ENCODE measurements at regions not wholly inside any gene's neighbourhood (a gene's known extent, or its start where the extent isn't known, plus 50 kb on each side); places are given as distances from the start of the nearest gene placed in this dataset.

DNA sequence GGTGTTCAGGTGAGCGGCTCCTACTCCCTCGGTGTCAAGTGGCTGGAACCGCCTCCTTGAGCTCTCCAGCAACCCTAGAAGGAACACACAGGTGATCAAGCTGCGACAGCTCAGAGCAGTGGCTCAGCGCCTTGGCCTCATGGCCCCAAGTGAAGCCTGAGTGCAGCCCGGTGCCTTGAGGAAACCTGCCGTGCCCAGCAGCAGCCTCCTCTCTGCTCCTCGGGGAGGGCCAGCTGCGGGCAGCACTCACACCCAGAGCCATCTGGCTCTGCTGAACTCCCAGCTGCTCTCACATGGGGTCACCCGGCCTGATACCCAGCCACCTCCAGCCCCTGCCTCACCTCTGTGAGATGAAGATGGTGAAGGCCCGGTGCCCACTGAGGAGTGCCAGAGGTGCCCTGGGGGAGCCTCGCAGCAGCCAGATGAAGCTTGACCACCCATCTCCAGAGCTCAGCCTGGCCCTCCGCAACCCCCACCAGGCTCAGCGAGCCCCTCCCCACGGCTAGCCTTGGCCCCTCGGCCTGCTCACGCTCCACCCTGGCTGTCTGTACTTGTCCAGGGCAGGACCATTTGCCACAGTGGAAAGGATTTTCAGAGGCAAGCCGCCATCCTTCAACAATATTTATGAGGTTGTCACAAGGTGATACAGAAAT is 70.6 kb upstream of the RAB6C start:
- no peak for DNase-seq
- peaks cover 4% of the 10 kb centered on the region for H3K27me3 Mint-ChIP-seq (ENCODE audit: low read depth)
- no peak overlapping the region for H3K4me3 Mint-ChIP-seq
- no peaks in the 10 kb centered on the region for H3K4me1 Mint-ChIP-seq (ENCODE audit: low read depth)
- H3K9me3 Mint-ChIP-seq, result no peaks in the 10 kb centered on the region
- H3K36me3 Mint-ChIP-seq (ENCODE audit: insufficient read depth), result no peaks in the 10 kb centered on the region
- no peak for ATAC-seq

DNA sequence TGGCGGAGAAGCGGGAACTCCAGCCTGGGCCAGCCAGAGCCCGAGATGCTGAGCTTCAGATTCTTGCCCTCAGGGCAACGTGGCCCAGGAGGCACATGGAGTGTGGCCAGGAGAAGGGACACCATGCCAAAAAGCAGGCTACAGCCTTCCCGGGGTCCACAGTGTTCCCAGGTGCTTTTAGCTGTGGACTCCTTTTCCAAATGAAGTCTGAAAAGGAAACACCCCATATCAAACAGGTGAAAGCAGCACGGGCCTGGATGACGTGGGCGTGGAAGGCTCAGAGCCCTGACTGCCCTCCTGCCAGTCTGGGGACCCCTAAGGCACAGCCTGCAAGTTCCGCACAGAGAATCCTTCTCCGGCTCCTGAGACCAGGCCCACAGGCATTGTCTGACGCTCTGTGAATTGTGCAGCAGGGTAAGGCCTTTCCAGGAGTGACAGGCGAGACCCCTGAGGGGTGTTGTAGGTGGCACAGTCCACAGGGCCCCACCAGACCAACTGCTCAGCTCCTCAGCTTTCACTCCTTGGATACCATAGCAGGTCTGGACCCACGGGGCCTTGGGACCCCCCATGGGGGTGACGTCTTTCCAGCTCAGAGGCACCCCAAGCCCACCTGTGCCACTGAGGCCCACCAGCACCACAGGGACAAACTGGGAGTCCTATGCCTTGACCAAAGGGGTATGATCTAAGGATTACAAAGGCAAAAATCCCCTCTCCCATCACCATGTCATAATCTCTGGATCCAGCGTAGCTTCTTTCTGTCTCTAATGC is 69.6 kb upstream of the RAB6C start:
- DNase-seq (no peak), ATAC-seq (no peak)
- H3K27me3 Mint-ChIP-seq (ENCODE audit: low read depth), result peaks cover 4% of the 10 kb centered on the region
- no peaks in the 10 kb centered on the region for H3K36me3 Mint-ChIP-seq (ENCODE audit: insufficient read depth)
- H3K9me3 Mint-ChIP-seq, result no peaks in the 10 kb centered on the region
- no peaks in the 10 kb centered on the region for H3K4me1 Mint-ChIP-seq (ENCODE audit: low read depth)
- no peak overlapping the region for H3K4me3 Mint-ChIP-seq

DNA sequence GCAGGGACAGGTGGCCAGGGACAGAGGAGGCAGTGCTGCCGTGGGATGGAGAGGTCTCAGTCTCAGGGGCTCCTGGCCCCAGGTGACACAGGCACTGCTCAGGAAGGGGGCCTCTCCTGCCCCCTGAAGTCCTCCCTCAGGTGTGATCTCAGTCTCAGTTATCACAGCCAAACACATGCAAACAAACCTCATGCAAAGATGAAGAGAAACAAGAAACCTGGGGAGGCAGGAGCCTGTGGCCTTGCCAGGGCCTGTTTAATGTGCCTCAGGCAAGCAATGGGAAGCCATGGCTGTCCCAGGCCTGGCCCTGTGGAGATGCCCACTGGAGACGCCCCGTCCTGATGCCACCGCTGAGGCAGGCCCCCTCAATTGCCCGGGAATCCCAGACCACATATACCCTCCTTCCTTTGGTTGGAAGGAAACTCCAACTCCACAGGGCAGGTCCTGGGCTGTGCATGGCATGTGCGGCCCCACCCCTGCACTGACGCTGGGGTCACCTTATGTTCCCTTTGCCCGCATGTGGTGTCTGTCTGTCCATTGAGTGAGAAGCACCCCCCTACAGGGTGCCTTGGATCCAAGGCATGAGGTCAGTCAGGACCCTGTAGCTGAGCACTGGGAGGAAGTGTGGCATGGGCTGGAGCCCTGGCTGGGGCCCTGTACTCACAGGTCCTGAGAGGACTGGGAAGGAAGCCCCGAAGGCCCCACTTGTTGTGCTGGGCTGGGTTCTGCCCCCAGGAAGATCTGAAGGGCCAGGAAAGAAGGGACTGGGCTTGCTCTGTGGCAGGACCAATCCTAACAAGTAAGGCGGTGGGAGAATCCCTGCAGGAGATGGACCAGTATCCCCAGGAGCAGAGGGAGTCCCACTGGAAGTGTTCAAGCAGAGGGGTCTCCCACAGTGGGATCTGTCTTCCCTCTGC is 68.8 kb upstream of the RAB6C start:
- DNase-seq (no peak), ATAC-seq (no peak)
- Mint-ChIP-seq H3K36me3 (ENCODE audit: insufficient read depth) (no peaks in the 10 kb centered on the region), H3K4me3 (no peak overlapping the region), H3K27me3 (ENCODE audit: low read depth) (no peaks in the 10 kb centered on the region), H3K4me1 (ENCODE audit: low read depth) (no peaks in the 10 kb centered on the region), H3K9me3 (no peaks in the 10 kb centered on the region)

DNA sequence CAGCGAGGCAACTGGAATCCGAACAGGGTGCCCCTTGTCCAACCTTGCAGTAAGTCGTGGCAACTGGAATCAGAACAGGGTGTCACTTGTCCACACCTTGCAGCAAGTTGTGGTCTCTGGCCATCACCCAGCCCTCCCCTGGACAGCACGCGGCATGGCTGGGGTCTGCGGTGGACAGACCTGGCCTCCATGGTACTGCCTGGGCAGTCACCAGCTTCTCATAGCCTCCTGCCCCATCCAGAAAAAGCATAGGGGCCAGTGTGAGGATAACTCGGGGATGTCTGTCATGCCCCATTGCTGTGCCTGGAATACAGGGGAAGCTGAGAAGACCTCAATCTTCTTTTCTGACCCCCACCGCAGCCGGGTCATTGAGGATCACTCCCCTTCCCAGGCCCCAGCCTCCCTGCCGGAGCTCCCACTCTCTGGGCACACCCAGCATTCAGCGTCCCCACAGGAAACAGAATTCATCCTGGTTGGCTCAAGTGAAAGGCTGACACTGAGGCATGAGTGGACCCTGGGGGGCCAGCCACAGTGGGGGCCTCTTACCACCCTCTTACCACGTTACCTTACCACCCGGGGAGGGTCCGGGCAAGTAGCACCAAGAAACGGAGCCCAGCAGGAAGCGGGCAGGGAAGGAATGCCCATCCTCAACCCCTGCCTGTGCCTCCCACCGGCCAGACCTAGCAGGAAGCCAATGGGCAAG is 68.0 kb upstream of the RAB6C start:
- no peak overlapping the region for H3K4me3 Mint-ChIP-seq
- no peaks in the 10 kb centered on the region for H3K4me1 Mint-ChIP-seq (ENCODE audit: low read depth)
- ATAC-seq (no peak), DNase-seq (no peak)
- no peaks in the 10 kb centered on the region for H3K27me3 Mint-ChIP-seq (ENCODE audit: low read depth)
- no peaks in the 10 kb centered on the region for H3K36me3 Mint-ChIP-seq (ENCODE audit: insufficient read depth)
- no peaks in the 10 kb centered on the region for H3K9me3 Mint-ChIP-seq

DNA sequence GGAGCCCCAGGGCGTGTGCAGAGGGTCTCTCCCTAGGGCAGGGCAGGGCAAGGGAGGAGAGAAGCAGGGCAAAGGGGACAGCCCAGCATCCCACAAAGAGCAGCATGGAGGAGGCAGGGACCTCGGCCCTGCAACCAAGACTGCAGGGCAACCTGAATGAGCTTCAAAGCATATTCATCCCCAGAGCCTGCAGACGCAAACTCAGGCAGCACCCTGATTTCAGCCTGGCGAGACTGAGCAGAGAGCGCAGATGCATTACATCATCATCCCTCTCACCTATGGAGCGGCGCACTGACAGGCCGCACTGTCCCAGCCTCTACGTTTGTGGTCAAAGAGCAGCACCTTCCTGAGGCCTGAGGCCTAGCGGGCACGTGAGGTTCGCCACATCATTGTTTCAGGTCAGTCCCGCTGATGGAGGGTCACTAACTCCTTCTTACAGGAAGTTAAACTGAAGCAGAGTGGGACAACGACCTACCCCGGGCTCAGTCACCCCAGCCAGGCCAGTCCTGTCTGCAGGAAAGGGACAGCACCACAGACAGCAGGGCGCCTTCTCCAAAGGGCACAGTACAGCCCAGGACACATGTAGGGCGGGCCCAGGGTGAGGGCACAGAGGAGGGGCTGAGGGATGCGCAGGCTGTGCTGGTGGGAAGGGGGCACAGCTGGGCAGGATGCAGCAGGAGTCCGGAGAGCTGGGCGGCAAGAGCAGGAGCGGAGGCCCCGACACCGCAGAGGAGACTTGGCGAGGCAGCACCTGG is 67.2 kb upstream of the RAB6C start:
- Mint-ChIP-seq H3K4me1 (ENCODE audit: low read depth) (no peaks in the 10 kb centered on the region), H3K9me3 (peaks cover 2% of the 10 kb centered on the region)

DNA sequence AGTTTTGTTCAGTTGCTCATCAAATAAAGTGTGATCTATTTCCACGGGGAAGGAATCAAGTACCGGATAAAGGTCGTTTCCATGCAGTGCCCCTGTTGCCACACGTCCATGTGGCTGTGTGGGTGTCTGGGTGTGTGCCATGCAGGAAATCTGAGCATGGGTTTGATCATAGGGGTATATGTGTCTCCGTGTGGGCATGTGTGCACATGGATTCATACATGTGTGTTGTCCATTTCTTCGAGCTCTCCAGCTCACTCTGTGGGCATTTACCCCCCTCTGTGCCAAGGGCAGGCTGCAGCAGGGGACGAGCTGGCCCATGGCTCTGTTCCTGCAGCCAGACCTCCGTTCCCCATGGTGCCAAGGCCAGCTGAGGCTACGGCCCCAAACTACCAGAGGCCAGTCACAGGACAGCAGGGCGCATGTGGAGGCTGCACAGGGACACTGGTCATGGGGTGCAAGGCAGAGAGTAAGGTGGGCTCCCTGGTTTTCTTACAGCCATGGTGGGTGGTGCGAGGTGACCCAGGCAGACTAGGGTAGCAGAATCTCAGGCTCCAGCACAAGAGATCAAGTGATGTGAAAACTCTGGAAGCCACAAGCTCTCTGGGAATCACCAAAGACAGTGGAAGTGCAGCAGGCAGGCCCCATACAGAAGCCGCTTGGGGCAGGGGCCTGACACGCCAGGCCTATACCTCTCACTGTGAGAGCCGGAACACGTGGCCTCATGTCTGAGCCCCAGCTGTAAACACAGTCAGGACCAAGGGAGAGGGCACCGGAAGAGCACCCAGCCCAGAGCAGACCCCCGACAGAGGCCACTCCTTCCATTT is 66.4 kb upstream of the RAB6C start:
- Mint-ChIP-seq H3K9me3 (peaks cover 11% of the 10 kb centered on the region), H3K4me1 (ENCODE audit: low read depth) (no peaks in the 10 kb centered on the region), H3K36me3 (ENCODE audit: insufficient read depth) (no peaks in the 10 kb centered on the region), H3K4me3 (no peak overlapping the region), H3K27me3 (ENCODE audit: low read depth) (no peaks in the 10 kb centered on the region)
- DNase-seq, result no peak
- no peak for ATAC-seq

More for the DNA sequence above, 67.2 kb upstream of the RAB6C start:
- H3K27me3 Mint-ChIP-seq (ENCODE audit: low read depth), result no peaks in the 10 kb centered on the region
- DNase-seq (no peak), ATAC-seq (no peak)
- H3K4me3 Mint-ChIP-seq, result no peak overlapping the region
- H3K36me3 Mint-ChIP-seq (ENCODE audit: insufficient read depth), result no peaks in the 10 kb centered on the region

DNA sequence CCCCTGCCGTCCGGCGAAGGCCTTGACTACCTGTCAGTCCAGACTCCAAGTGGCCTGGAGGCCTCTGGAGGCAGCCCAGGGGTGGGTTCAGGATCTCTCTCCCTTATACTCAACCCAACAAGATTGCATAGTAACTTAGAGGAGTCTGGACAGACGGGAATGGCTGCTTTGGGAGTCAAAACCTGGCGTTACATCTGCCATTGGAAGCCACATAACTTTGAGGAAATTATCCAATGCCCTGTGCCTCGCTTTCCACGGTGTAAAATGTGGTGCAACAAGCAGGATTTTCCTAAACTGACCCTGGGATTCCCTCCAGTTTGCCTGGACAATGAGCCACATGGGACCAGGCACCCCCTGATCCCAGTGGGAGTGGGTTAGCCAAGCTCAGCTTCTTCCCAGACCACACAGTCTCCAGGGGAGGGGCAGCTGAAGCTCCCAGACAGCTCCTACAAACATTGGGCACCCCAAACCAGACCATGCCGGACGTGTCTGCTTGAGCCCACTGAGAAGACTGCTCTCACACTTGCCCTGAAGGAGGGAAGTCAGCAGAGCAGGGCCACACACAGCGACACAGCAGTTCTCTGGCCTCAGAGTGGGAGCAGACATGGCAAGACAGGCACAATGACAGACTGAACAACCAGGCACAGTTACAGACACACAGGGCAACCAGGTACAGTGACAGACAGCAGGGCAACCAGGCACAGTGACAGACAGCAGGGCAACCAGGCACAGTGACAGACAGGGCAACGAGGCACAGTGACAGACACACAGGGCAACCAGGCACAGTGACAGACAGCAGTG is 65.6 kb upstream of the RAB6C start:
- Mint-ChIP-seq H3K4me1 (ENCODE audit: low read depth) (no peaks in the 10 kb centered on the region), H3K4me3 (no peak overlapping the region), H3K9me3 (peaks cover 19% of the 10 kb centered on the region), H3K27me3 (ENCODE audit: low read depth) (no peaks in the 10 kb centered on the region), H3K36me3 (ENCODE audit: insufficient read depth) (no peaks in the 10 kb centered on the region)
- DNase-seq (no peak), ATAC-seq (no peak)

DNA sequence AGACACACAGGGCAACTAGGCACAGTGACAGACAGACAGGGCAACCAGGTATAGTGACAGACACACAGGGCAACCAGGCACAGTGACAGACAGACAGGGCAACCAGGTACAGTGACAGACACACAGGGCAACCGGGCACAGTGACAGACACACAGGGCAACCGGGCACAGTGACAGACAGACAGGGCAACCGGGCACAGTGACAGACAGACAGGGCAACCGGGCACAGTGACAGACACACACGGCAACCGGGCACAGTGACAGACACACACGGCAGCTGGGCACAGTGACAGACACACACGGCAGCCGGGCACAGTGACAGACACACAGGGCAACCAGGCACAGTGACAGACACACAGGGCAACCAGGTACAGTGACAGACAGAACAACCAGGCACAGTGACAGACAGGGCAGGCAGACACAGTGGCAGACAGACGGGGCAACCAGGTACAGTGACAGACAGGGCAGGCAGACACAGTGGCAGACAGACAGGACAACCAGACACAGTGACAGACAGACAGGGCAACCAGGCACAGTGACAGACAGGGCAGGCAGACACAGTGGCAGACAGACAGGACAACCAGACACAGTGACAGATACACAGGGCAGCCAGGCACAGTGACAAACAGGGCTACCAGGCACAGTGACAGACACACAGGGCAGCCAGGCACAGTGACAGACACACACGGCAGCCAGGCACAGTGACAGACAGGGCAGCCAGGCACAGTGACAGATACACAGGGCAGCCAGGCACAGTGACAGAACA is 64.7 kb upstream of the RAB6C start:
- H3K36me3 Mint-ChIP-seq (ENCODE audit: insufficient read depth), result no peaks in the 10 kb centered on the region
- H3K9me3 Mint-ChIP-seq, result peaks cover 25% of the 10 kb centered on the region
- H3K27me3 Mint-ChIP-seq (ENCODE audit: low read depth), result no peaks in the 10 kb centered on the region
- H3K4me1 Mint-ChIP-seq (ENCODE audit: low read depth), result no peaks in the 10 kb centered on the region
- no peak for ATAC-seq
- DNase-seq, result no peak
- H3K4me3 Mint-ChIP-seq, result no peak overlapping the region

DNA sequence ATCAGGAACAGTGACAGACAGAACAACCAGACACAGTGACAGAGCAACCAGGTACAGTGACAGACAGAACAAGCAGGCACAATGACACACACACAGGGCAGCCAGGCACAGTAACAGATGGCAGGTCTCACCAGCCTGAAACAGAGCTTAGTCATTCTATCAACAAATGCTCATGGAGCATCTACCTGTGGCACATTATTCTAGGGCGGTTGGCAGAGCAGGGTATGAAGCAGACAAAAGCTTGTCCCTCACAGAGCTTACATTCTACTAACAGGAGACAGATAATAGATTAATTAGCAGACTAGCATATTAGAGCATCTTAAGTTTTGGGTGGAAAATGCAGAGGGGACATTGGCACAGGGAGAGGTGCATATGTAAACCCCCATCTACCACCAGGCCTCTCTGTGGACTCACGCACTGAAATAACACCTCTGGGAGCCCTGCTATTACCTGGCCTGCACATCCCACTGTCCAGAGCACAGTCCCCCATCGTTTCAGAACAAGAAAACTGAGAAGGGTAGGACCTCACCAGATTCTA is 64.1 kb upstream of the RAB6C start:
- H3K36me3 Mint-ChIP-seq (ENCODE audit: insufficient read depth), result no peaks in the 10 kb centered on the region
- ATAC-seq, result no peak
- no peaks in the 10 kb centered on the region for H3K27me3 Mint-ChIP-seq (ENCODE audit: low read depth)
- DNase-seq, result no peak
- no peak overlapping the region for H3K4me3 Mint-ChIP-seq
- peaks cover 32% of the 10 kb centered on the region for H3K9me3 Mint-ChIP-seq
- H3K4me1 Mint-ChIP-seq (ENCODE audit: low read depth), result no peaks in the 10 kb centered on the region

DNA sequence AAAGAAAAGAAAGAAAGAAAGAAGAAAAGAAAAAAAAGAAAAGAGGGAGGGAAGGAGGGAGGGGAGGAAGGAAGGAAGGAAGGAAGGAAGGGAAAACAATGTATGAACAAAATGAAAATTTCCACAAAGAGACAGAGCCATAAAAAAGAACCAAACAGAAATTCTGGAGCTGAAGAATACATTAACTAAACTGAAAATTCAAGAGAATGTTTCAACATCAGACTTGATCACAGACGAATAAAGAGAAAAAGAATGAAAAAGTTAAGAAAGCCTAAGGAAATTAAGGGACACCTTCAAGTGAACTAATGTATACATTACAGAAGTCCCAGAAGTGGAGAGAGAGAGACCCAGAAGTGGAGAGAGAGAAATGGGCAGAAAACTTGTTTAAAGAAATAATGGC is 60.9 kb upstream of the RAB6C start:
- H3K4me3 Mint-ChIP-seq, result no peak overlapping the region
- no peaks in the 10 kb centered on the region for H3K36me3 Mint-ChIP-seq (ENCODE audit: insufficient read depth)
- ATAC-seq (no peak), DNase-seq (no peak)
- H3K27me3 Mint-ChIP-seq (ENCODE audit: low read depth), result peaks cover 19% of the 10 kb centered on the region
- peaks cover 35% of the 10 kb centered on the region for H3K9me3 Mint-ChIP-seq
- H3K4me1 Mint-ChIP-seq (ENCODE audit: low read depth), result peaks cover 1% of the 10 kb centered on the region

DNA sequence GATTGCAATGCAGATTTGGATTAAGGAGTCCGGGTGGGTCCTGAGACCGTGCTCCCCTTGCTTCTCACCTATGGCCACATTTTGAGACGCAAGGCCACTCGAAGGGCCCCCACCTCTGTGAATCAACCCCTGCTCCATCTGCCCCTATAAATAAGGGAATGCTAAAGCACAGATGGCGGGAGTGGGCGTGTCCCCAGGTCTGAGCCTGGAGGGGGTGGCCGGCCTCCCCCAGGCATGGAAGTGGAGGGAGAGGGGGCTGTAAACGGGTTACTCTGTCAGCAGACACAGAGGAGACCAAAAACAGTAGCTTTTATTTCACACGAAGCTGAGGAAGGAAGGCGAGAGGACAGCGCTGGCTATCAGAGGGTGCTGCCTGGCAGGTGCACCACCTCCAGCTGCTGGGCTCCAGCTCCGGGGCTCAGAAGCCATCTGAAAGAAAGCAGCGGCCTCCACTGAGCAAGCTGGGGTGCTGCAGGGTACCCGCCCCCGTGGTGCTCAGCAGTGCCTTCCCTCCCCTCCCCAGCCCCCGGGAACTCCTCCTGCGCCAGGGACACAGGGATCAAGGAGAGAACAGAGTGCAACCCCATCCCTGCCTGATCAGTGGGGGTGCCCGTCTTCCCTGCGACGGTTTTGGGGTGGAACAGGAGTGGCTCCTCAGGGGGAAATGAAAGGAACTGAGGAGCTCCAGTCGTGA is 56.7 kb upstream of the RAB6C start:
- peaks cover 28% of the 10 kb centered on the region for H3K9me3 Mint-ChIP-seq
- H3K27me3 Mint-ChIP-seq (ENCODE audit: low read depth), result peaks cover 31% of the 10 kb centered on the region
- DNase-seq (no peak), ATAC-seq (peak in 1 of 2 donors; percentile 14)
- peaks cover 4% of the 10 kb centered on the region for H3K4me1 Mint-ChIP-seq (ENCODE audit: low read depth)
- no peaks in the 10 kb centered on the region for H3K36me3 Mint-ChIP-seq (ENCODE audit: insufficient read depth)
- no peak overlapping the region for H3K4me3 Mint-ChIP-seq

Data from activated T-cell treated with anti-CD3 and anti-CD28 coated beads, Interleukin-2, amount 50 U/mL, for 4 hours (primary cell).